Right ventricle myocardium inferior (tissue), 1 donor: ENCODE measurements at regions not wholly inside any gene's neighbourhood (a gene's known extent, or its start where the extent isn't known, plus 50 kb on each side); places are given as distances from the start of the nearest gene placed in this dataset.

ENCODE experiments used
- ATAC-seq: fragments of 200-7000 bp; cut with Tn5 transposase; one replicate; pipeline ENCODE4 v1.9.1; 2020; ENCODE audit warnings: mild to moderate bottlenecking, moderate library complexity
- DNase-seq: peaks from one replicate; pipeline ENCODE4 v3.0.0; 2021; ENCODE audit errors: missing footprints
- intact Hi-C: fragments of 100-400 bp; cut with DNase I; formaldehyde crosslinking; loops from one replicate; pipeline ENCODE4 v1.11.0; 2022
- donor health status: DM: no; HTN: yes; CAD: no; lungs with severe emphysema.

DNA sequence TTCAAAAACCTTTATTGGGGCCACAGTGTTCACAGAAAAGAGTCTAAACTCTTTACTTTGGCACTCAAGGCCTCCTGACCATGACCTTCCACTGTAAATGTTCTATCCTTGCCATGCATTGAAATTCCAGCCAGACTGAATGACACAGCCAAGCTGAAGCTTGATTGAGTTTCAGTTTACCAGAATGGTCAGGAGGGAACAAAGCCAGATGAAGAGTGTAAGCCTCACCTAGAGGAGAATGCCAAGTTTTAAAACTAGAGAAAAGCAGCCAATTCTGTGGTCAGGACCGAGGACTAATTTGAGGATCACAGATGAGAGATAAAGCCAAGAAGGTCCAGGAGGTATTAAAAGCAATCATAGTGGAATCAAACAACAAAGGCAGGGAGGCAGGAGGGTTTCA lies 215.3 kb downstream of the KCNA4 start:
- intact Hi-C loops = no loop called here
- DNase-seq (no peak), ATAC-seq (no peak)

- peak; percentile 83 for ATAC-seq
- DNase-seq = no peak
- intact Hi-C loops = no loop called here
Observed at GRCh38 chr11:29786092-29786491, 230.7 kb downstream of the KCNA4 start.

DNA sequence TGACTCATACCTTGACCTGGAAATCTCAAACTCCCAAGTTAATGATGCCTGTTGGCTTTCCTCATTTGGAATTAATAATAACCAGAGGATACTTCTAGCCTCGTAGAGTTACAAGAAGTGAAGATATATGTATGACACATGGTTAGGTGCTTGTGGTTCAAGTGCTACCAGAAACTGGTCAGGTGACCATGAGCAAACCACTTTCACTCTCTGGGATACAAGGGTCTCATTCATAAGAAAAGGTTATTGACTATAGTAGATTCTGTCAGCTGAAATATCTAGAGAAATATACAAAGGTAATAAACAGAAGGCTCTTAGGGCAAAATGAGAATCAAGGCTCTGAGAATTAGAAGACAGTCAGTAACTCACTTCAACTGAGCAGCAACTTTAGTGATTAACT lies 233.3 kb downstream of the KCNA4 start:
- intact Hi-C loops = no loop called here
- DNase-seq = no peak
- ATAC-seq = no peak

DNA sequence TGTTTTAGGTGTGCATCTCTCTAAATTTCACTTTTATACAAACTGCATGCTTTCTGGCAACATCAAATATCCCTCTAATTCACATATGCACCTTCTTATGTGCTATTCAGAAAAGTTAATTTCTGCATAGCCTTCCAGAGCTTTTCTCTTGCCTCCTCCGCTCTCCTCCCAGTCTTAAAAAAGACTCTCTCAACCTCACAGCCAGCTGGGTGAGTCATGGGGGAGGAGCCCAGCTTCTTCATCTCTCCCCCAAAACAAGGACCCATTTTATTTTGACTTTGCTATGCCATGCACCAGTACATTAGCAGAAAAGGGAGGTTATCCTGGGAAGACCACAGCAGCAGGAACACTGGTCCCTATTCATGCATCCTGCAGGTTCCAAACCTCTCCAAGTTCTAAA lies 234.4 kb downstream of the KCNA4 start:
- ATAC-seq = no peak
- intact Hi-C loops = no loop called here

DNA sequence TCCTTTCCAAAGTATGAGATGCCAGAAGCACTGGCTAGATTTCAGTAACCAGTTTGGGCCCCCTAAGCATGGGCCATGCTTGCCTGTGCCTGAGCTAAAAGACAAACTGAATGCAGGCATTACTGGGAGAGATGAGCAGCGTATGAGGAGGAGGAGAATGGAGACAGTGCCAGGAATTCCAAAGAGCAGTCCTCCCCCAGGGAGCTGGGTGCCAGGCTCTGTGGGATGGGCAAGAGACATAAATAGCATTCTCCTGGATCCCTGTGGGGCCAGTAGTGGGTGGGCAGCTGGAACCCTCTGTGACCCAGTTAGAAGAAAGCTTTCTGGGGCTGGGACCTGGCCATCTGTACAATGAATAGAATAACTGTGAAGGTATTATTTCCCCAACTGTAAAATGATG lies 235.6 kb downstream of the KCNA4 start:
- ATAC-seq (peak; percentile 91), DNase-seq (peak; percentile 63)
- intact Hi-C loops = no loop called here

More for the DNA sequence above, 234.4 kb downstream of the KCNA4 start:
- DNase-seq = no peak

DNA sequence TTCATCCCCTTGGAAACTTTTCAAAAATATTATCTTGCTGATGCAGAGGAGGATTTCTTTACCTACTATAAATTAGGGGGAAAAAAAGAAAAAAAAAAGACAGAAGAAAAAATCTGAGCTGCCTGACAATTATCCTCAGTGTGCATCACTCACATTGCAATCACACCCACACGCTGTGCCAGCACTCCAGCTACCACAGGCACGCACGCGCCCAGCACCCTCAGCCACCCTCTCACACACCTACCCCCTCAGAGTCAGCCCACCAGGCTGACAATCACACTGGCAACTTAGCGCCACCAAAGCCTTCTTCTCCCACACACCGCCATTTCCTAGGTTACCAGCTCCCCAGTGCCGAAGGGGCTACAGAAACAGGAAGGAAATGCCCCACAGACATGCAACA lies 236.1 kb downstream of the KCNA4 start:
- intact Hi-C loops = no loop called here
- peak; percentile 45 for DNase-seq
- ATAC-seq = peak; percentile 75

- ATAC-seq (peak; percentile 98), DNase-seq (peak; percentile 69)
- intact Hi-C loops = loop anchor here (5.0 to 10.0 kb wide), 3 partner anchors 231 to 319 kb away; no protein-coding TSS in a partner anchor
Observed at GRCh38 chr11:29773656-29774264, 243.1 kb downstream of the KCNA4 start.

GRCh38 chr11:29756871-29757270 lies 260.0 kb downstream of the KCNA4 start:
- no peak for DNase-seq

GRCh38 chr11:29755474-29755873 lies 261.4 kb downstream of the KCNA4 start:
- intact Hi-C loops = no loop called here
- ATAC-seq = no peak
- no peak for DNase-seq

More at GRCh38 chr11:29756871-29757270, 260.0 kb downstream of the KCNA4 start:
- ATAC-seq = no peak
- intact Hi-C loops = no loop called here

DNA sequence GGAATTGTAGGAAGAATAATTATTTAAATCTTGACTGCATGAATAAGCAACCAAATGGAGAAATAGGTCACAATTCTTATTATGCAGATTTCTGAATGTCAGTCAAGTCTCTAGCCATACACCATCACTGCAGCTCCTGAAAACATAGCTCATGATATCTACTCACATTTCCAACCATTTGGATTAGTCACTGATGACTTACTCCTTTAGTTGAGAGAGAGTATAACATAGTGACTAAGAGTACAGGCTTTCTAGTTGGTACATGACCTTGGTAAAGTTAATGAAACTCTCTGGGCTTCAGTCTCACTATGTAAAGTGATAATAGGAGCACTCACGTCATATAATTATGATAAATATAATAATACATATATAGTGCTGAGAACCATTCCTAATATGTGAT lies 265.2 kb downstream of the KCNA4 start:
- no peak for DNase-seq
- ATAC-seq = no peak
- intact Hi-C loops = no loop called here

- no peak for DNase-seq
- intact Hi-C loops = no loop called here
- ATAC-seq = no peak
Observed at GRCh38 chr11:29750392-29750791, 266.4 kb downstream of the KCNA4 start.

- DNase-seq (no peak), ATAC-seq (no peak)
- intact Hi-C loops = no loop called here
Observed at GRCh38 chr11:29734287-29734686, 282.5 kb downstream of the KCNA4 start.

DNA sequence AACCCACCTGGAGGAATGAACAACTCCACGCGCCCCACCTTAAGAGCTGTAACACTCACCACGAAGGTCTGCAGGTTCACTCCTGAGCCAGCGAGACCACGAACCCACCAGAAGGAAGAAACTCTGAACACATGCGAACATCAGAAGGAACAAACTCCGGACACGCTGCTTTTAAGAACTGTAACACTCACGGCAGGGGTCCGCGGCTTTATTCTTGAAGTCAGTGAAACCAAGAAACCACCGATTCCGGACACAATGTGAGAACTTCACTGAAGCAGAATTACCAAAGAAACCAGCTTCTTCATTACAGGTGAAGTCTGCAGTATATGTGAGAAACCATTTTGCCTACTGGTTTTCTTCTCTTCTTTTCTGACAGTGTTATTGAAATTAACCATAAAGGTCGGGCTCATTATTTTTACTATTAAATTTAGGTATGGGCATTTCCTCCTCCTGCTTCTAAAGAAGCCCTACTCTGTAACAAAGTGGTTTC lies 303.0 kb downstream of the KCNA4 start:
- intact Hi-C loops = no loop called here
- DNase-seq (no peak), ATAC-seq (no peak)

DNA sequence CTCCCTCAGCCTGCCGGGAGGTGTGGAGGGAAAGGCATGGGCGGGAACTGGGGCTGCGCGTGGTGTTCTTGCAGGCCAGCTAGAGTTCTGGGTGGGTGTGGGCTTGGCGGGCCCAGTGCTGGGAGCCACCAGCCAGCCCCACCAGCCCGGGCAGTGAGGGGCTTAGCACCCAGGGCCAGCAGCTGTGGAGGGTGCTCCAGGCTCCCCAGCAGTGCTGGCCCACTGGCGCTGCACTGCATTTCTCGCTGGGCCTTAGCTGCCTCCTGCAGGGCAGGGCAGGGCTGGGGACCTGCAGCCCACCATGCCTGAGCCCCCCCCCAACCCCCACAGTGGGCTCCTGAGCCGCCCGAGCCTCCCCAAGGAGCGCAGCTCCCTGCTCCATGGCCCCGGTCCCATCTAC lies 304.2 kb downstream of the KCNA4 start:
- intact Hi-C loops = no loop called here
- DNase-seq (no peak), ATAC-seq (no peak)

- intact Hi-C loops = no loop called here
- DNase-seq = no peak
- no peak for ATAC-seq
Observed at GRCh38 chr11:29707924-29708323, 308.9 kb downstream of the KCNA4 start.

- no peak for DNase-seq
- no peak for ATAC-seq
- intact Hi-C loops = no loop called here
Observed at GRCh38 chr11:29685361-29685760, 331.5 kb downstream of the KCNA4 start.

DNA sequence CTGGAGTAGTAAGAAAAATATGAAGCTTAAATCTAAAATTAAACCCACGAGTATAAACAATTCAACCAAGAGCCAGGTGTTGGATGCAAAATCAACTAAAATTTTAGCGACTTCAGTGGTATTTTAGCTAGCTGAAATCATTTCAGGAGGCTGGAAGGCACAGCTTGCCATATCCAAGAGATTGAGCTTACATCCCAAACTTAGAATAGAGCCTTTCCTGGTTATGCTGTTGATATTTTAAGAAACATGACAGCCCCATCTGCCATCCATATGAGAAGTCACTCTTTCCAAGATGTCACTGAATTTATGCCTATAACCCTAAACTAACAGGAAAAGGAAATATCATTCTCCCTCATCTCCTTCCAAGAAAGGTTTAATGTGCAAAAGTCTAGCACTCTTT lies 334.0 kb downstream of the KCNA4 start:
- DNase-seq (no peak), ATAC-seq (no peak)
- intact Hi-C loops = no loop called here

- intact Hi-C loops = no loop called here
- ATAC-seq = no peak
- DNase-seq = no peak
Observed at GRCh38 chr11:29679996-29680395, 336.8 kb downstream of the KCNA4 start.

- ATAC-seq (no peak), DNase-seq (no peak)
- intact Hi-C loops = no loop called here
Observed at GRCh38 chr11:29676993-29677392, 339.8 kb downstream of the KCNA4 start.

DNA sequence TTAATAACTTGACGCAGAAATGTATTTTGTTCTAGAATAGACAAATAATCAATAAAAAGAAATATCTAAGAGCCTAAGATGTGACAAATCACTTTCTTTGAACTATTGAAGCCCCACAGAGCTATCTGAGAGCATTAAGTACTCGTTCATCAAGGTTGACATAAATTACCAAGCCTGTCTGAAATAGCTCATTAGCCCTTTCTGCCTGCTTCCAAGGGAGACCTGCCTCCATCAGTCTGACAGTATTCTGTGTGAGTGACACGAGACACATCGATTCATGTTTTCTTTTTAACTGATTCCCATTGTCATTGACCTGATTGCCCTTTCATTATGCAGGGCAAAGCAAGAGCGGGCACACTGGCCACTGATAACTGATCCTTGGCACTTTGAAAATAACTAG lies 347.5 kb downstream of the KCNA4 start:
- DNase-seq = no peak
- intact Hi-C loops = no loop called here
- ATAC-seq = no peak

- intact Hi-C loops = no loop called here
- DNase-seq = no peak
- no peak for ATAC-seq
Observed at GRCh38 chr11:29657709-29658108, 359.1 kb downstream of the KCNA4 start.
